ENCODE measurements at regions not wholly inside any gene's neighbourhood (a gene's known extent, or its start where the extent isn't known, plus 50 kb on each side); places are given as distances from the start of the nearest gene placed in this dataset.
"Not testable (repeated sequence)": the region's sequence is repeated elsewhere in the genome, so short reads cannot be mapped to it uniquely, and the experiment has no call there.

GRCh38 chr2:182503886-182504285, 77.0 kb upstream of the PDE1A start:
- Histone ChIP-seq H3K36me3 (no peaks in the 10 kb centered on the region), H3K27me3 (no peaks in the 10 kb centered on the region), H3K4me3 (no peak overlapping the region), H3K9me3 (no peaks in the 10 kb centered on the region), H3K27ac (no peak overlapping the region), H3K4me1 (no peaks in the 10 kb centered on the region)
- no peak for DNase-seq (ENCODE audit: low spot score in 2 of 2)
- TF ChIP-seq POLR2A (IDR thresholded peaks at IDR 0.05) (no peak), CTCF (IDR thresholded peaks at IDR 0.05) (no peak), EP300 (IDR thresholded peaks at IDR 0.05) (no peak)
- WGBS, 2 donors, result 93% methylated on average over 2 of the region's 2 CpGs

GRCh38 chr2:182504903-182505302, 78.1 kb upstream of the PDE1A start:
- H3K27ac ChIP-seq, result no peak overlapping the region
- TF ChIP-seq POLR2A (IDR thresholded peaks at IDR 0.05) (no peak), CTCF (IDR thresholded peaks at IDR 0.05) (no peak), EP300 (IDR thresholded peaks at IDR 0.05) (no peak)
- H3K36me3 ChIP-seq, result no peaks in the 10 kb centered on the region
- H3K4me1 ChIP-seq, result no peaks in the 10 kb centered on the region
- no peaks in the 10 kb centered on the region for H3K9me3 ChIP-seq
- H3K4me3 ChIP-seq, result no peak overlapping the region
- H3K27me3 ChIP-seq, result no peaks in the 10 kb centered on the region
- 65 to 80% methylated on average over 2 of the region's 2 CpGs for WGBS, 2 donors
- no peak for DNase-seq (ENCODE audit: low spot score in 2 of 2)

GRCh38 chr2:182506606-182507005, 79.8 kb upstream of the PDE1A start:
- no peaks in the 10 kb centered on the region for H3K9me3 ChIP-seq
- no peak overlapping the region for H3K4me3 ChIP-seq
- H3K36me3 ChIP-seq, result no peaks in the 10 kb centered on the region
- H3K27me3 ChIP-seq, result no peaks in the 10 kb centered on the region
- DNase-seq (ENCODE audit: low spot score in 2 of 2), result no peak
- no peak overlapping the region for H3K27ac ChIP-seq
- H3K4me1 ChIP-seq, result no peaks in the 10 kb centered on the region
- no peak for TF ChIP-seq POLR2A (IDR thresholded peaks at IDR 0.05)
- no peak for TF ChIP-seq CTCF (IDR thresholded peaks at IDR 0.05)
- no peak for TF ChIP-seq EP300 (IDR thresholded peaks at IDR 0.05)

GRCh38 chr2:182508583-182508982, 81.7 kb upstream of the PDE1A start:
- not testable (repeated sequence) for H3K4me3 ChIP-seq; H3K27ac ChIP-seq; DNase-seq (ENCODE audit: low spot score in 2 of 2); H3K4me1 ChIP-seq; H3K9me3 ChIP-seq; H3K36me3 ChIP-seq; H3K27me3 ChIP-seq
- WGBS, 2 donors, result 82 to 89% methylated on average over 4 of the region's 4 CpGs

- H3K4me3 ChIP-seq, result no peak overlapping the region
- no peak for DNase-seq (ENCODE audit: low spot score in 2 of 2)
- no peaks in the 10 kb centered on the region for H3K4me1 ChIP-seq
- TF ChIP-seq EP300 (IDR thresholded peaks at IDR 0.05), result no peak
- TF ChIP-seq POLR2A (IDR thresholded peaks at IDR 0.05), result no peak
- no peak for TF ChIP-seq CTCF (IDR thresholded peaks at IDR 0.05)
- WGBS, 2 donors, result 93 to 97% methylated on average over 3 of the region's 3 CpGs
- no peak overlapping the region for H3K27ac ChIP-seq
- no peaks in the 10 kb centered on the region for H3K9me3 ChIP-seq
- no peaks in the 10 kb centered on the region for H3K27me3 ChIP-seq
- H3K36me3 ChIP-seq, result no peaks in the 10 kb centered on the region
These were observed 82.4 kb upstream of the PDE1A start for GRCh38 chr2:182509216-182509615.

Data from tibial nerve (tissue), 4 donors.